Activated T-cell treated with anti-CD3 and anti-CD28 coated beads, Interleukin-2, amount 50 U/mL, for 4 hours (primary cell): ENCODE measurements at regions not wholly inside any gene's neighbourhood (a gene's known extent, or its start where the extent isn't known, plus 50 kb on each side); places are given as distances from the start of the nearest gene placed in this dataset.
A peak's percentile ranks its signal among the peaks of the same experiment; 100 is the strongest.
"Not testable (repeated sequence)": the region's sequence is repeated elsewhere in the genome, so short reads cannot be mapped to it uniquely, and the experiment has no call there.

ENCODE experiments used
- ATAC-seq, 2 donors: fragments of 200-7000 bp; cut with Tn5 transposase; one replicate each; pipeline ENCODE4 v1.10.0; 2021
- DNase-seq: peaks from one replicate; pipeline ENCODE4 v3.0.0-alpha.2; 2020
- H3K27me3 Mint-ChIP-seq: one replicate; pipeline ENCODE4 v1.8.0; 2021; ENCODE audit warnings: low read depth, mixed read lengths
- H3K36me3 Mint-ChIP-seq: one replicate; pipeline ENCODE4 v1.8.0; 2022; ENCODE audit warnings: mixed read lengths; ENCODE audit not compliant: insufficient read depth
- H3K4me1 Mint-ChIP-seq: one replicate; pipeline ENCODE4 v1.8.0; 2021; ENCODE audit warnings: low read depth, mixed read lengths
- H3K4me3 Mint-ChIP-seq: one replicate; pipeline ENCODE4 v1.8.0; 2021; ENCODE audit warnings: mild to moderate bottlenecking, moderate library complexity, mixed read lengths
- H3K9me3 Mint-ChIP-seq: one replicate; pipeline ENCODE4 v1.8.0; 2021; ENCODE audit warnings: mixed read lengths

DNA sequence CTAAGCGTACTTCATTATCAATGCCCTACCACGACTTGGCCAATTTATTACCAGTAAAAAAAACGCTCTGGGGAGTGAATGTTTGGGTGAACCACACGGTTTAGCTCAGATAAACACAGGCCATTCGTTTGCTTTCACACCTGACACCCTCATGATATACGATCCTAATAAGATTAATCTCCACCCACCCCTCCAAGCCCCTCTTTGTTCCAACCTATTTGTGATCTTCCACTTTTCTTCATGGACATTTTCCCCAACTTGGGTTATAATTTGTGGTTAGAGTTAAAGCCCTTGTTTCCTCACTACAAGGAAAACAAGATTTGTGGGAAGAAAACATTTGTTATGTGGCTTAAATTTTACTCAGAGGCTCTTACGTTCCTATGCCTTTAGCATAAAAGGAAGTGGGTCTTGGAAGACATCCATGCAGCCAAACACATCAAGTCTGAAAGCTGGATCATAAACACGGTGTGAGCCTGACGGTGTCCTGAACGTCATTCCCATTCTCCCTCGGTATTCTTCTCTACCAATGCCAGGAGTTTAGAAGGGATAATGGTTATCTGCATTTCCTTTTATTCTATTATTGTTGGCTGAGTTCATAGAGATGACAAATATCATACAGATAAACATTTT, 518.9 kb downstream of the NR2F2 start:
- H3K9me3 Mint-ChIP-seq: peaks cover 10% of the 10 kb centered on the region

GRCh38 chr15:96851613-96852012, 521.1 kb downstream of the NR2F2 start:
- Mint-ChIP-seq H3K4me3 (no peak overlapping the region), H3K9me3 (peaks cover 10% of the 10 kb centered on the region), H3K27me3 (no peaks in the 10 kb centered on the region), H3K36me3 (no peaks in the 10 kb centered on the region), H3K4me1 (no peaks in the 10 kb centered on the region)
- DNase-seq (no peak), ATAC-seq (no peak)

More for the DNA sequence above, 518.9 kb downstream of the NR2F2 start:
- Mint-ChIP-seq H3K4me3 (no peak overlapping the region), H3K4me1 (no peaks in the 10 kb centered on the region), H3K27me3 (no peaks in the 10 kb centered on the region), H3K36me3 (no peaks in the 10 kb centered on the region)
- no peak for ATAC-seq
- no peak for DNase-seq

GRCh38 chr15:96858694-96859093, 528.2 kb downstream of the NR2F2 start:
- no peaks in the 10 kb centered on the region for H3K27me3 Mint-ChIP-seq
- H3K36me3 Mint-ChIP-seq: no peaks in the 10 kb centered on the region
- no peaks in the 10 kb centered on the region for H3K4me1 Mint-ChIP-seq
- no peak overlapping the region for H3K4me3 Mint-ChIP-seq
- ATAC-seq (no peak), DNase-seq (no peak)
- peaks cover 4% of the 10 kb centered on the region for H3K9me3 Mint-ChIP-seq

DNA sequence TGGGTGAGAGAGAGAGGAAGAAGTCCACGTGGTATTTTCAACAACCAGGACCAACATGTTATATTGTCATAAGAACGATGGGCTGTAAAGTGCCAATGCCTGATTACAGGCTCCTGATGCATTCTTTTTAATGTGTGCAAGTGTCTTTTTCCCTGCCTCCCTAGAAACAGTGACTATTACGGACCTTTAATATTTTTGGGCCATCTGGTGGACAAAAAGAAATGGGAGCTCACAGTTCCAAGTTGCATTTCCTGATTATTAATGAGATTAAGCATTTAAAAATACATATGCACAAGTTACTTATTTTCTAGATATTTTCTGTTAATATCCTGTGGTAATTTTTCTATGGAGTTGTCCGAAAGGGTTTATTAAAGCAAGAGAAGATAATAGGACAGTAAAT, 530.2 kb downstream of the NR2F2 start:
- Mint-ChIP-seq H3K4me1 (no peaks in the 10 kb centered on the region), H3K36me3 (no peaks in the 10 kb centered on the region), H3K4me3 (no peak overlapping the region), H3K27me3 (no peaks in the 10 kb centered on the region), H3K9me3 (no peaks in the 10 kb centered on the region)
- DNase-seq (no peak), ATAC-seq (no peak)

DNA sequence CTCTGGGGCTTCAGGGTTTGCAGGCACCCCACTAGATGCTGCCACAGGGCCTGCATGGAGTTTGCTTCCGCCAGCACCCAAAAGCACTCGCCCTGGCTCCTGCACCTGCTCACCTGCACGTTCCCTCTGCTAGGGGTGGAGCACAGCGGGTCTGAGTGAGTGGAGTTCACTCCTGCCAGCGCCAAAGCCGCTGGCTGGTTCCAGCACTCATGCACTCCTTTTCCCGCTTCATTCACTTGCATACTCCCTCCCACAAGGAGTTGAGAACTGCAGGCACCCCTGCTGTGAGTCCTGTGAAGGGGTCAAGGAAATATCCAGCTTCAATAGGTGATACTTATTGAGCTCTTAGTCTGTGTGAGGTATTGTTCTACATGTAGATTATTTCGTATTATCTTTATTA, 537.5 kb downstream of the NR2F2 start:
- Mint-ChIP-seq H3K36me3 (no peaks in the 10 kb centered on the region), H3K4me3 (no peak overlapping the region), H3K9me3 (peaks cover 2% of the 10 kb centered on the region), H3K4me1 (no peaks in the 10 kb centered on the region), H3K27me3 (no peaks in the 10 kb centered on the region)
- no peak for DNase-seq
- no peak for ATAC-seq

DNA sequence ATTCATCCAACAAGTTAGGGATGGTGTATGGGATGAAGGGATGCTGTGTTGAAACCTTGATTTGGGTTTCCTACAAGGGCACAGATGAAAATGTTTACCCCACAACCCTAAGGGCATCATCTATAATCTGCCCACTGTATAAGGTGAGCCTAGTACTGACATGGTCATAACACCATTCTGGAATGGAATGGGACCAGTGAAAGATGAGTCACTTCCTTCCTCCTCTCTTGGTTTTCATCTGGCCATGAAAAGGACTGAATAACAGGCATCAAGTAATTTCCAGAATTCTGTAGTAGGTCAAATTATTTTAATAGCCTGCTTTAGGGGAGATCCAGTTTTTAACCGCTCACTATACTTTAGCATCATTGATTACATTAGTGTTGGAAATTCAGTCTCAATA, 538.6 kb downstream of the NR2F2 start:
- Mint-ChIP-seq H3K4me3 (no peak overlapping the region), H3K27me3 (no peaks in the 10 kb centered on the region), H3K9me3 (peaks cover 2% of the 10 kb centered on the region), H3K4me1 (no peaks in the 10 kb centered on the region), H3K36me3 (no peaks in the 10 kb centered on the region)
- DNase-seq: no peak
- no peak for ATAC-seq

- ATAC-seq: no peak
- no peak overlapping the region for H3K4me3 Mint-ChIP-seq
- H3K9me3 Mint-ChIP-seq: peaks cover 2% of the 10 kb centered on the region
- H3K27me3 Mint-ChIP-seq: no peaks in the 10 kb centered on the region
- H3K36me3 Mint-ChIP-seq: no peaks in the 10 kb centered on the region
- no peaks in the 10 kb centered on the region for H3K4me1 Mint-ChIP-seq
- DNase-seq: no peak
Observed at GRCh38 chr15:96869790-96870189, 539.3 kb downstream of the NR2F2 start.

DNA sequence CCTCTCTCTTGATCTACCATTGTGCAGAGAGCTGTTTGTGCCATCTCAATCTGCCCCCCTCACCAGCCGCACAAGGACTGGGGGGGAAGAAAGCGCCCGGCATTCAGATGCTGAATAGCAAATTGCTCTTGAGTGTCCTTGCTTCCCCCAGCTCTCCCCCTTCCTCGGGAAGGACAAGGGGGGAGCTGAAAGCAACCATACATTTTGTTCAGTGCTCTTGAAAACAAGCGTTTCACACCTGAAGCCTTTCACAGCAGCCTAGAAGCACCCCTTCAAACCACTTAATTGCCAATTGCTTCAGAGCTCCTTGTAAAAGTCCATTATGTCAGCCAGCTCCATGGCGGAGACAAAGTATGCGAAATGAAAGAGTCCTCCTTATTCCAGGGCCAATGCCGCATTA, 540.1 kb downstream of the NR2F2 start:
- no peaks in the 10 kb centered on the region for H3K27me3 Mint-ChIP-seq
- no peak for DNase-seq
- H3K9me3 Mint-ChIP-seq: peaks cover 2% of the 10 kb centered on the region
- no peak for ATAC-seq
- no peak overlapping the region for H3K4me3 Mint-ChIP-seq
- no peaks in the 10 kb centered on the region for H3K4me1 Mint-ChIP-seq
- H3K36me3 Mint-ChIP-seq: no peaks in the 10 kb centered on the region

GRCh38 chr15:96877442-96877841, 546.9 kb downstream of the NR2F2 start:
- ATAC-seq, H3K36me3 Mint-ChIP-seq, H3K9me3 Mint-ChIP-seq, H3K27me3 Mint-ChIP-seq, DNase-seq, H3K4me1 Mint-ChIP-seq, H3K4me3 Mint-ChIP-seq: not testable (repeated sequence)

- no peaks in the 10 kb centered on the region for H3K4me1 Mint-ChIP-seq
- ATAC-seq: no peak
- H3K9me3 Mint-ChIP-seq: no peaks in the 10 kb centered on the region
- DNase-seq: no peak
- no peaks in the 10 kb centered on the region for H3K27me3 Mint-ChIP-seq
- H3K36me3 Mint-ChIP-seq: no peaks in the 10 kb centered on the region
- no peak overlapping the region for H3K4me3 Mint-ChIP-seq
Observed at GRCh38 chr15:96878129-96878528, 547.6 kb downstream of the NR2F2 start.

DNA sequence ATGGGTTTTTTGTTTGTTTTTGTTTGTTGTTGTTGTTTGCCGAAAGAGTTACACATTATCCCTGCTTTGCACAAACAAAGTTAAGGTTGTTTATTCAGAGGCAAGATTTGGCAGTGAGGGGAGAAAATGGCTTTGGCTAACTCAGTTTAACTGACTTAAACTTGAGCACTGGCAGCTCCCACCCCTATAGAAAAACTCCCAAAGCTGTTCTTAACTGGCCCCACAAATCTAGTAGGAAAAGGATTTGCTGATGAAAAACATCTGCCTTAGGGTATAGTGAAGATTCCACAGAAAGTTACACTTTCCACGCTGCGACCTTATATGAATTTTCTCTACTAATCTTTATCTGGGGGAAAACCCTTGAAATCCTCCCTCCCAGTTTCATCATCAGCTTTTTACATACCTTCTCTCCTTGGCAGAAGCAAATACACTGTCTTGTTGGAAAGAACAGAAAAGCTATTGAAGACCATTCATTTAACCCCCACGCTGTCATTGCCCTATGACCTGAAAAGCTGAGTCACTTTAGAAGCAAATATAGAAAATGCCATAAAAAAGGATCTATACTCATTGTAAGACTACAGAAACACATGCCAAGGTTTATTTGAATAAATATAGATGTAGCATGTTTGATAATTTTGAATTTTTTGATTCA, 551.7 kb downstream of the NR2F2 start:
- Mint-ChIP-seq H3K4me1 (no peaks in the 10 kb centered on the region), H3K36me3 (no peaks in the 10 kb centered on the region), H3K27me3 (no peaks in the 10 kb centered on the region), H3K4me3 (no peak overlapping the region), H3K9me3 (peaks cover 7% of the 10 kb centered on the region)
- ATAC-seq: no peak
- DNase-seq: no peak

DNA sequence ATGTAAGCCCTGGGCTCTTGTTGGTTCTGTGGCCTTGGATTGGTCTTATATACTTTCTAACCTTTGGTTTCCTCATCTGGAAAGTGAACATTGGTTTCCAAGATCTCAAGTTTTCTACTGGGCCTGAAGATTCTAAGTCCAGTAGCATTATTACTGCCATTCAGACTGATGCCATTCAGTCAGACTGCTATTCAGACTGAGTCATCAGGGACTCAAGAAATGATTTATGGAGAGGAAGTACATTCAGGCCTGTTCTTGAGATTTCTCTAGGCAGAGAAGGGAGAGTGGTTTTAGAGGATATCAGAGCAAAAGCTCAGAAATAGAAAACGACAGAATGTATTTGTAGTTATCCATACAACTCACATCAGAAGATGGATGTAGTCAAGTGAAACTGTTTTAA, 557.2 kb downstream of the NR2F2 start:
- DNase-seq (no peak), ATAC-seq (no peak)
- H3K4me3 Mint-ChIP-seq: no peak overlapping the region
- H3K36me3 Mint-ChIP-seq: no peaks in the 10 kb centered on the region
- no peaks in the 10 kb centered on the region for H3K27me3 Mint-ChIP-seq
- H3K9me3 Mint-ChIP-seq: peaks cover 7% of the 10 kb centered on the region
- H3K4me1 Mint-ChIP-seq: peaks cover 11% of the 10 kb centered on the region

DNA sequence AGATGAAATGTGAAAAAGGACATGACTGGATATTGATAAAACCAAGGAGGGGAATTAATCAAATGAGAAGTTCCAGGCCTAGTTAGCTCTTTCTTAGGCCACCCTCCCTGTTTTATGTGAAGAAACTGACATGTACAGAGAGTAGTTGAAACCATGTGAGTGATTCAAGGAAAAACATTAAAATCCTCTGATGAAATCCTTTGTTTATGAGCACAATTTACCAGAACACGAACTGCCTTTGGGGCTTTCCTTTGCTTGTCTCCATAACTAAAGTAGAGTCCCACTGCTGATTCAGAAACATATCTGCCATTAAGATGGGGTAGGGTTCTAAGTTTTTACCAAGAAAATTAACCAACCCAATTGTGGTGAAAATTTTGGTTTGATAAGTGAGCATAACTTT, 558.3 kb downstream of the NR2F2 start:
- ATAC-seq (no peak), DNase-seq (no peak)
- Mint-ChIP-seq H3K9me3 (peaks cover 7% of the 10 kb centered on the region), H3K36me3 (no peaks in the 10 kb centered on the region), H3K4me3 (no peak overlapping the region), H3K4me1 (peaks cover 11% of the 10 kb centered on the region), H3K27me3 (no peaks in the 10 kb centered on the region)

GRCh38 chr15:96889734-96890480, 559.4 kb downstream of the NR2F2 start:
- no peaks in the 10 kb centered on the region for H3K36me3 Mint-ChIP-seq
- DNase-seq: no peak

GRCh38 chr15:96891046-96891445, 560.5 kb downstream of the NR2F2 start:
- Mint-ChIP-seq H3K27me3 (no peaks in the 10 kb centered on the region), H3K36me3 (no peaks in the 10 kb centered on the region), H3K4me3 (peak overlapping the region; percentile 5), H3K4me1 (peaks cover 11% of the 10 kb centered on the region), H3K9me3 (peaks cover 7% of the 10 kb centered on the region)
- no peak for DNase-seq
- ATAC-seq: no peak

More at GRCh38 chr15:96889734-96890480, 559.4 kb downstream of the NR2F2 start:
- no peak for ATAC-seq
- Mint-ChIP-seq H3K9me3 (peaks cover 7% of the 10 kb centered on the region), H3K4me1 (peaks cover 11% of the 10 kb centered on the region), H3K27me3 (no peaks in the 10 kb centered on the region), H3K4me3 (peak overlapping the region; percentile 66)
